ENCODE measurements at regions not wholly inside any gene's neighbourhood (a gene's known extent, or its start where the extent isn't known, plus 50 kb on each side); places are given as distances from the start of the nearest gene placed in this dataset.
"Not testable (repeated sequence)": the region's sequence is repeated elsewhere in the genome, so short reads cannot be mapped to it uniquely, and the experiment has no call there.

DNA sequence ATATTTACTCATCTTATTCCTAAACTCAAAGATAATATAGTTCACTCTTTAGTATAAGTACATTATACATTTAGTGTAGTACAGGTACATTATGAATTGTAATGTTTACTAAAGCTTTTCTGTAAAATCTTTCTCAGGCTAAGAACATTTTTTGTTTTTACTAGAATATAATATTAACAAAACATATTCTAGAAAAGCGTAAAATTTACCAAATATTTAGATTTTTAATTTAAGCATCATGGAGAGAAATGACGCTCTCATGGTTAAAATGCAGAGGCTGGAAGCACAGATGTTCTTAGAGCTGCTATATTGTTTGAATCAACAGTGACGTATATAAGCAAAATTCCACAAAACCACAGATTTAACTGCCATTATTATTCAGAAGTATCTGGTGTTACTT lies 54.7 kb upstream of the NBPF15 start:
- H3K4me3 ChIP-seq (ENCODE audit: low read length); H3K27ac Mint-ChIP-seq; H3K9me3 ChIP-seq (ENCODE audit: control insufficient read depth, insufficient read depth, low read length); H3K27ac ChIP-seq (ENCODE audit: low read length); H3K9me3 Mint-ChIP-seq; H3K4me1 Mint-ChIP-seq; DNase-seq; H3K27me3 Mint-ChIP-seq (ENCODE audit: low read depth in 2 of 2); intact Hi-C loops (cut with micrococcal nuclease); ATAC-seq; H3K36me3 ChIP-seq (ENCODE audit: control insufficient read depth, insufficient read depth, low read length); H3K4me1 ChIP-seq (ENCODE audit: control insufficient read depth, insufficient read depth, low read length); H3K36me3 Mint-ChIP-seq; H3K27me3 ChIP-seq (ENCODE audit: control insufficient read depth, insufficient read depth, low read length); H3K4me3 Mint-ChIP-seq: not testable (repeated sequence)
- no CpG with 5 or more reads among the region's 3 CpGs for WGBS (ENCODE audit: insufficient coverage)

DNA sequence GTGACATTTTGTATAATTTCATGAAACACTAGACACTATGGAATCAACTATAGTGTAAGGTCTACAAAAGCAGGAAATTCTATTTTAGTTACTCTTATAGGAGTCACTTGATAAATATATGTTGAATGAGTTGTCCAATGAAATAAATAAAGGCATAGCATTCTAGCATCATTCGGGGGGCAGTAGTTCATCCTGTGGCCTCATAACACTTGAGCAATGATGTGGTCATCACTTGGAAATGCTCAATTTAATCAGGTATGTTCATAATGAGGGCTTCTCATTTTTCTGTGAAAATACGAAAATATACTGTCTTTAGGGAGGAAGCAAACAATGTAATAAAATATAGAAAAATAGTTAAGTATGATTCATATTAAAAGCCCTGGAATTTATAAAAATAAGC lies 55.4 kb upstream of the NBPF15 start:
- WGBS (ENCODE audit: insufficient coverage), result no CpG with 5 or more reads among the region's 2 CpGs
- H3K4me3 Mint-ChIP-seq; H3K27ac ChIP-seq (ENCODE audit: low read length); H3K36me3 Mint-ChIP-seq; H3K27me3 Mint-ChIP-seq (ENCODE audit: low read depth in 2 of 2); H3K9me3 Mint-ChIP-seq; H3K27me3 ChIP-seq (ENCODE audit: control insufficient read depth, insufficient read depth, low read length); H3K4me1 Mint-ChIP-seq; intact Hi-C loops (cut with micrococcal nuclease); H3K36me3 ChIP-seq (ENCODE audit: control insufficient read depth, insufficient read depth, low read length); DNase-seq; H3K4me1 ChIP-seq (ENCODE audit: control insufficient read depth, insufficient read depth, low read length); H3K27ac Mint-ChIP-seq; H3K9me3 ChIP-seq (ENCODE audit: control insufficient read depth, insufficient read depth, low read length); ATAC-seq; H3K4me3 ChIP-seq (ENCODE audit: low read length): not testable (repeated sequence)

DNA sequence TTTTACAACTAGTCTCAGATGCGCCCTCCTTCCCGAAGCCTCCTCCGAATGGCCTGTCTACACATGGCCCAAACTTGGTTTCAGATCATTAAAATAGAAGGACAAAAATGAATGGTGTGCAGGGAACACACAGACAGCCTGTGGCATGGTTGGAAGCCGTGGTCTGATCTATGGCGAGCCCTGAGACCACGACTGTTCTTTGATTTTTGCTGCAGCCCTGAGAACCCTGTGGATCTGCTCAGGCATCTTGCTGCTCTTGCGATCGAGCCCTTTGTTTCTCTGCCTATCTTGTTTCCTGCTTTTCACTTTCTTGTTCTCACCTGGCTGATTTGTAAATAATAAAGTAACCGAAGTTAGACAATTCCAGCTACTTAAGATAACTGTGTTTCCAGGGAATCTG lies 57.0 kb upstream of the NBPF15 start:
- H3K9me3 ChIP-seq (ENCODE audit: control insufficient read depth, insufficient read depth, low read length); H3K27me3 ChIP-seq (ENCODE audit: control insufficient read depth, insufficient read depth, low read length); intact Hi-C loops (cut with micrococcal nuclease); H3K36me3 Mint-ChIP-seq; H3K4me1 Mint-ChIP-seq; H3K27ac ChIP-seq (ENCODE audit: low read length); H3K36me3 ChIP-seq (ENCODE audit: control insufficient read depth, insufficient read depth, low read length); H3K9me3 Mint-ChIP-seq; ATAC-seq; H3K4me3 Mint-ChIP-seq; H3K4me1 ChIP-seq (ENCODE audit: control insufficient read depth, insufficient read depth, low read length); H3K27ac Mint-ChIP-seq; H3K27me3 Mint-ChIP-seq (ENCODE audit: low read depth in 2 of 2); H3K4me3 ChIP-seq (ENCODE audit: low read length): not testable (repeated sequence)
- no CpG with 5 or more reads among the region's 9 CpGs for WGBS (ENCODE audit: insufficient coverage)
- DNase-seq, result peak in 1 of 2 donors; percentile 2

DNA sequence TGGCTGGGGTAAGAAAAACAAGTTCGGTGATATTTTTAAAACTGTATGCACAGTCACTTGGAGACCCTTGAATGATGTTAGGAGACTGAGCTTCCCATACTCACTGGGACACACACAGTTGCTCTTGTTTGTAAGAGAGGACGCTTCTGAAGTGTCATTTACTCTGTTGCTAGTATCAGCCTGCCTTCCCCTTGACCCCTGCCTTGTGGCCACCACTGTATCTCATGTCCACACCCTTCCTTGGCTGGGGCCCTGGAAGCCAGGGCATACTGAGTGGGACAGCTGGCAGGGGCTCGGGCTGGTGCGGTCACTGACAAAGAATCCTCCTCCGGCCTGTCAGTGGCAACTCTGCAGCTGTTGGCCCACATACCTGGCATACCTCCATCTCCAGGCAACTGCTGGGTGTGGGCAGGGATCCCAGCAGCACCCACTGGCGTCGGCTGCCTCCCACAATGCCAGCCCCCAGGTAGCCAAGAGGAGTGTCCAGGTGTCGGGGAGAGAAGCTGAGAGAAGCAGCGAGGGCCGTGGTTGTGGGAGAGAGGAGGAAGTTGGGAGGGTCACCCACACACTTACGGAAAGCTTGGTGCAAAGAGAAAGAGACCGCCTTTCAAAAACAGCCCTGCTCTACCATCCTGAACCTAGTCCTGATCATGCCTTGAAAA lies 58.2 kb upstream of the NBPF15 start:
- peak overlapping the region in 1 of 2 donors; percentile 54 for H3K27ac Mint-ChIP-seq
- H3K27ac ChIP-seq (ENCODE audit: low read length); H3K9me3 ChIP-seq (ENCODE audit: control insufficient read depth, insufficient read depth, low read length); H3K27me3 Mint-ChIP-seq (ENCODE audit: low read depth in 2 of 2); H3K4me1 ChIP-seq (ENCODE audit: control insufficient read depth, insufficient read depth, low read length); H3K4me3 Mint-ChIP-seq; H3K4me3 ChIP-seq (ENCODE audit: low read length); H3K36me3 Mint-ChIP-seq; intact Hi-C loops (cut with micrococcal nuclease); ATAC-seq; DNase-seq; H3K36me3 ChIP-seq (ENCODE audit: control insufficient read depth, insufficient read depth, low read length); H3K4me1 Mint-ChIP-seq; H3K9me3 Mint-ChIP-seq; H3K27me3 ChIP-seq (ENCODE audit: control insufficient read depth, insufficient read depth, low read length): not testable (repeated sequence)
- WGBS (ENCODE audit: insufficient coverage), result 66% methylated on average over 5 of the region's 12 CpGs

DNA sequence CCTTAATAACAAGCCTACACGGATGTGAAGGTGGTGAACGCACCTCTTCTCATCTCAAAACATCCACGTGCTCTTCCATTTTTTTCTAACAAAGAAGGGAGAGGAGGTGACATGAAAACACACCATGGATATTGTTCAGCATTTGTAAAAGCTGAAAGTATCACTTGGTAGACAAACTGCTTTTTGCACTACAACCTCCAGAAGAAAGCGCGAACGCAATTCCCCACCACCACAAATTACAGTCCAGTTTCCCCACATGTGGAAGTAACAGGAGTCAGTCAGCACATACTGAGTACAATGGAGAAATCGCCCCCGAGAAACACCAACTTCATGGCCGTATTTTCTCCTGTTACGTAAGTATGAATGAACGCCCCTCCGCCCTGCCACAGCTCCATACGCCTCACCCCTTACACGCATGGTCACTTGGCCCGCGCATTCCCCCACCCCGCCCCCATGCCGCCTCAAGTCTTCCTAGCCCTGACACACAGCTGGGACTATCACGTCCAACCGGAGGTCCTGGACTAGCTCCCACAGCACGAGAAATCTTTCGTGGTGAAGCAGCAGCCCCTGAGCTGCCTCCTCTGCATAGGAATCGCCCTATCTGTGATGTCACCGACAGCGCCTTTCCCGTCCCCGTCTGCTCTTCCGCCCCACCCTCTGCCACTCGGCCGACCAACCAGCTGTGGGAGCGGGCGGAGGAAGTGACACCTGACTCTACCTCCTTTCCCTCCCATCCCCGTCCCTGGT lies 62.4 kb upstream of the NBPF15 start:
- Histone ChIP-seq H3K4me3 (ENCODE audit: low read length) (peak overlapping the region; percentile 23), H3K27ac (ENCODE audit: low read length) (peak overlapping the region; percentile 85)
- H3K4me1 Mint-ChIP-seq; H3K9me3 Mint-ChIP-seq; H3K4me1 ChIP-seq (ENCODE audit: control insufficient read depth, insufficient read depth, low read length); H3K36me3 ChIP-seq (ENCODE audit: control insufficient read depth, insufficient read depth, low read length); H3K27me3 ChIP-seq (ENCODE audit: control insufficient read depth, insufficient read depth, low read length); H3K27me3 Mint-ChIP-seq (ENCODE audit: low read depth in 2 of 2); intact Hi-C loops (cut with micrococcal nuclease); H3K9me3 ChIP-seq (ENCODE audit: control insufficient read depth, insufficient read depth, low read length); H3K36me3 Mint-ChIP-seq: not testable (repeated sequence)
- peak overlapping the region; percentile 88 to 90 for H3K27ac Mint-ChIP-seq
- 8% methylated on average over 24 of the region's 33 CpGs for WGBS (ENCODE audit: insufficient coverage)
- H3K4me3 Mint-ChIP-seq, result peak overlapping the region; percentile 80
- DNase-seq (peak; percentile 36 to 74), ATAC-seq (peak; percentile 79 to 92 (median 81))
